DMS53 (cell line): ENCODE measurements at regions not wholly inside any gene's neighbourhood (a gene's known extent, or its start where the extent isn't known, plus 50 kb on each side); places are given as distances from the start of the nearest gene placed in this dataset.
"Not testable (repeated sequence)": the region's sequence is repeated elsewhere in the genome, so short reads cannot be mapped to it uniquely, and the experiment has no call there.

Source experiments
- DNase-seq: peaks from one replicate; lab custom pipeline; 2025; lab: John Stamatoyannopoulos, UW

GRCh38 chr22:49413146-49413545, 414.5 kb downstream of the BRD1 start:
- DNase-seq: no peak

DNA sequence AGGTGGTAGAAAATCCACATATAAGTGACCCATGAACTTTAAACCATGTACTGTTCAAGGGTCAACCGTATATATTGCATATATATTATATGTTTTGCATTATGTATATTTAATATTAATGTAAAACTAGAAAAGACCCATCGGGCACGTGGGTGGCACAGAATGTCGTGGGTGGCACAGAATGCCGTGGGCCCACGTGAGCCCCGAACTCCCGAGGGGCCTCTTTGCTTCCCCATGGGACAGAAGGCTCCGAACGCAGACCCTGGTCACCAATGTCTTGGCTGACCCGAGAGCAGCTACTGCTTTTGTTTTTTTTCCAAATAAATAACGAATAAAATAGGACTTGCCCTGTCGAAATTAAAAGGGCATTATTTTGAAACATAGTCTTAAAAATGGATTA, 415.4 kb downstream of the BRD1 start:
- DNase-seq: no peak

DNA sequence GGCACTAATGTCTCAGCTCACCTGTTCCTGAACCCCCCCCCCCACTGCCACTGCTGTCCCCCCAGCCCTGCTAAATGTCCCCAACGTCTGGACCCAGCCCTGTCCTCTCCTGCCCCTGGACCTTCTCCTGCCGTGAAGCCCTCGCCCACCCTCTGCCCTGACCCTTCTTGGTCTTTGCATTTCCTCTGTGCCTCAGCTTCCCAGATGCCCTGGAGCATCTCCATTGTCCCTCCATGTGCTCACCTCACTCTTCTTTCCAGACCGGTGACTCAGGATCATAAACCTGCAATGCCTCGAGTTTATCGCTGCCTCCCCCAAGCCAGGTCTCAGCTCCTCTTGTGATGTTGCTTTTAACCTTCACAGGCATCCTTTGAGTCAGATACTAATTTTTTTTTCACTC, 416.4 kb downstream of the BRD1 start:
- no peak for DNase-seq

- no peak for DNase-seq
Measured at GRCh38 chr22:49408102-49408836, 419.4 kb downstream of the BRD1 start.

- no peak for DNase-seq
Measured at GRCh38 chr22:49406879-49407587, 420.6 kb downstream of the BRD1 start.

- no peak for DNase-seq
Measured at GRCh38 chr22:49406047-49406650, 421.5 kb downstream of the BRD1 start.

DNA sequence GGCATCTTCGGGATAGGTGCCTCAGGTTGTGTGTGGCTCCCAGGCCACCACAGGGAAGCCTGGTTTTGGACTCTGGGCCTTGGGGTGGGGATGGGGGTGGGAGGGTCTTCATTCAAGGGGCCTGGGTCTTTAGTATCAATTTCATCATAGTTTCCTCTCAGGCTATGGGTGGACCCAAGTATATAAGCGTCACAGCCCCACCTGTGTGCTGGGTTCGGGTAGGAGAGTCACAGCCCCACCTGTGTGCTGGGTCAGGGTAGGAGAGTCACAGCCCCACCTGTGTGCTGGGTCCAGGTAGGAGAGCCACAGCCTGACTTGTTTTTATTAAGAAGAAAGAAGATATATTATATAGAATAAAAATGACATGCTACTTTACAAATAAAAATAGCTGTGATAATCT, 422.1 kb downstream of the BRD1 start:
- no peak for DNase-seq

GRCh38 chr22:49404576-49405241, 423.0 kb downstream of the BRD1 start:
- no peak for DNase-seq

GRCh38 chr22:49404020-49404419, 423.7 kb downstream of the BRD1 start:
- no peak for DNase-seq

DNA sequence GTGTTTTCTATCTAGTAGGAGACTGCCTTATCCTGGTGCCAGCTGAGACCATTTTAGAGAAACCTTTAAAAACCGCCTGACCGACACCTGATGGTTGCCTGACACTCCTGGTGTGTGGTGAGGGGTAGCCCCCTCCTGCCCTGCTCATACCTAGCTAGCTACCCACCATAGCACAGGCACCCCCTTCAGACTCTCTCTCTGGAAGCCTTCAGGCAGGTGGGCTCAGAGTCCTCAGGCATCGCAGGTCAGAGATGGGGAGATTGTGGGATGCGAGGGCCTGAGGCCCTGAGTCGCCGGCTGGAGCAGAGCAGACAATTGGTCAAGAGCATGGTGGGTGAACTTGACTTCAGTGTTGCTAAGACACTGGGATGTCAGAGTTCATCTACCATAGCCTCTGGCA, 424.6 kb downstream of the BRD1 start:
- DNase-seq: no peak

DNA sequence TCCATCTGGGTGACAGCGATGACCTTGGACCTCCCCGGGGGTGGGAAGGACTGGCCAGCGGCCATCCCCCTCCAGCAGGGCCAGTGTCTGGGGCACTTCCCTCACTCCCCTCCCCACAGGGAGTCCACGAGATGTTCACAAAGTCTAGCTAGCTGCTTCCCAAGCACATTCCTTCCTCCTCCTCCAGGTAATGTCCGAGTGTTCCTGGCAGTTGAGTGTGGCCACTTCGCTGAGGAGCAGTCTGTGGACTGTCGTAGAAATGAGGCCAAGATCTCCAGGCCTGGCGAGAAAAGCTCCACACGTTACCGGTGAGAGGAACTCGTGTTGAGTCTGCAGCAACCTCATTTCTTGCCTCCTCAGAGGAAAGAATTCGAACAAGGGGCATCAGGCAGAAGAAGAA, 425.5 kb downstream of the BRD1 start:
- no peak for DNase-seq

- no peak for DNase-seq
Measured at GRCh38 chr22:49400941-49401598, 426.6 kb downstream of the BRD1 start.

DNA sequence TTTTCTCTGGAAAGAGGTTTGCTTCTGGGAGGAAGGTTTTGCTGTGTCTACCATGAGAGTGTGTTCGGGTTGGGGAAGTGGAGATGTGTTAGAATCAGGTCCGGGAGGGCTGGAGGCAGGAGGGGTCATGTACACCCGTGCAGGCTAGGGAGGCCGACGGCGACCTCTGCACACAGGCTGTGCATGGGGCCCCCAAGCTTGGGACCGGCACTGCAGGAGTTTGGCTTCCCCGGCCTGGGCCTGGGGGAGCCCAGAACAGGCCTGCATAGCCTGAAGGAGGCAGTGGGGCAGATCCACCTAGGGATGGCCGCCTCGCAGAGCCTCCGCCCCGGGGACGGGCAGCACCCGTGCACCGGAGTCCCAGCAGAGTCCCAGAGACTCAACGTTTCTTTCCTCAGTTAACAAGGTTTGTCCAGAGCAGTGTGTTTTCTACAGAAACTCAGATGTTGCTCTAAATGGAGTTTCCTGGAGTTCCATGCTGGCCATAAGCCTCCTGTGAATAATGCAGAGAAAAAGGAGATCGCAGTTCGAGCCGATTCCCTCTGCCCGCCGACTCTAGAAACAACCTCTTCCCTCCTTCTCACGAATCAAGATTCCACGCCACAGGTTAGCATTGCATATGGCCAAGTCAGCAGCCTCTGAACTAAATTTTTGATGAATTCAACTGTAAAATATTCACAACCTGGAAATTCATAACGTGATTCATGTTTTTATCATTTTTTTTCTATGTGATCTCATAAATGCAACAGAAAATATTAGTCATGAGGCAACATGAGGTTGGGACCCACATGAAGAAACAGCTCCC, 427.3 kb downstream of the BRD1 start:
- DNase-seq: no peak

GRCh38 chr22:49398646-49399045, 429.0 kb downstream of the BRD1 start:
- DNase-seq: no peak

DNA sequence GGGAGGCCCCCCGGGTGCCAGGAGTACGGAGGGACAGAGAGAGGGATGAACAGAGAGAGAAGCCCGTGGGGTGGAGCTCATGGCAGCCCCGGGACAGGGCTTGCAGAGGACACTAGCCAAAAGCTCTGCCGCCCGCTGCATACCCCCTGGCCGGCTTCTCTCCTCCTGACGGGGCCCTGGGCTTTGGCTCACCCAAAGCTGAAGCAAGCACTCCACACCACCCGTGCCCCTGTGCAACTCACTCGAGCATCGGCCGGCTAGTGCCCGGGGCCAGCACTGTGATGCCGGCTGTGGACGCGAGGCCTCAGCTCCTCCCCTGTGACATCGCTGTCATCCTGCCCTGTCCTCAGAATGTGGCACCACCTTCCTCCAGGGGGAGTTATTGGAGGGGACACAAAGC, 429.6 kb downstream of the BRD1 start:
- DNase-seq: no peak

GRCh38 chr22:49396817-49397216, 430.9 kb downstream of the BRD1 start:
- no peak for DNase-seq

- no peak for DNase-seq
Measured at GRCh38 chr22:49395617-49396016, 432.1 kb downstream of the BRD1 start.

DNA sequence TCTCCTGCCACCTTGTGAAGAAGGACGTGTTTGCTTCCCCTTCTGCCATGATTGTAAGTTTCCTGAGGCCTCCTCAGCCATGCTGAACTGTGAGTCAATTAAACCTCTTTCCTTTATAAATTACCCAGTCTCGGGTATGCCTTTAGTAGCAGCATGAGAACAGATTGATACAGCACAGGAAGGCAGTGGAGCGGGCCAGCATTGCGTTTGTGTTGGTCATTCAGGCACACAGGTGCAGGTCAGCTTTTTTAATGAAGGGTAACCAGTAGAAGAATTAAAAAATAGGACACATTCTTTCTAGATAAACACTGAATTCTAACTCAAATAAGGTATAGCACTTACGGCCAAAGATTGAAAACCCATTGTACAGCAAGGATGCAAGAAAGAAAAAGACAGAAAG, 432.6 kb downstream of the BRD1 start:
- not testable (repeated sequence) for DNase-seq

DNA sequence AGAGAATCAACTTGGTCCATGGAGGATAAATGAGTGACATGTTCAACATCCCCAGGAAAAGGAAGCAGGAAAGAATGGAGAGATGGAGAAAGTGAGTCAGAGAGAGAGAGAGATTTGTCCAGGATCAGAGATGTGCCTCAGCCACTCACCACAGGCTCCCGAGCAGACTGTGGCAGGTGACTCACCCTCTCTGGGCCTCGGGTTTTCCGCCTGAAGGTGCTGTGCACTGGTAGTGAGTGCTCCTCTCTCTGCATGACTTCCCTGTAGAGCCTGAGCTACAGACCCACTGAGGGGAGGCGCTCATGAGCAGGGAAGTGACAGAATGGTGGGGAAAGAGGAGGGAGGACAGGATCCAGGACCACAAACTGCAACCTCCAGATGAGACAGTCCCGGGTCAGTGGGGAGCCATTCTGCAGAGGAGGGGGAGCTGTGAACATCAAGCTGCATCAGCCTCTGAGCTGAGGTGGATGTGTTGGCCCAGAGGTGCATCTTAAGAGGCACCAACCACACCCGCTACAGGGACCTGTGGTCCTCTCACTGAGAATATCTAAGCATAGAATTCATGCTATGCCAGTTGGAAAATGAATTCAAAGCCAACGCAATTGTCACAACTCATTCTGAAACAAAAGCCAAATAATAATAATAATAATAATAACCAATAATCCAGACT, 433.4 kb downstream of the BRD1 start:
- DNase-seq: no peak

- DNase-seq: no peak
Measured at GRCh38 chr22:49393526-49393925, 434.1 kb downstream of the BRD1 start.
